ENCODE measurements at regions not wholly inside any gene's neighbourhood (a gene's known extent, or its start where the extent isn't known, plus 50 kb on each side); places are given as distances from the start of the nearest gene placed in this dataset.
A peak's percentile ranks its signal among the peaks of the same experiment; 100 is the strongest.

DNA sequence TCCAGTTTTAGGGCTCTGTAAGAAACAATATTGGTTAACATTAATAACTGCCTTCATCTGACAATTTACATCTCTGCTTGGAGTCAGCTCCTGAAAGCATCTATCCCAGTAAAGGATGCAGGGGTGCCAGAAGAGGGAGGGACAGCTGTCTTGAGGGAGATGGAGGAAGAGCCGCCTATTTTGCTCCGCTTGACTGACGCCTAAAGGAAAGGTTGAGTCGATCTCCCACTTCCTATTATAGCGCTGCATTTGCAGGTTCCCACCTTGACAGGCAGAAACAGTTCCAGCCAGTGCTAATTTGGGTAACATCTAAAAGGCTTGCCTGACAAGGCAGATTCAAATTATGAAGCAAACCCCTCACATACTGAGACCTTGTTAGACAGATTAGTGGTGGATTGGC, 374.6 kb downstream of the SPATA31D1 start:
- H3K9me3 ChIP-seq (ENCODE audit: insufficient read depth, low read depth, low read length), result no peaks in the 10 kb centered on the region
- no peak overlapping the region for H3K27ac ChIP-seq (ENCODE audit: low read depth, low read length)
- no peak overlapping the region for H2BK5ac ChIP-seq (ENCODE audit: low read depth, low read length, poor library complexity)
- no peak overlapping the region for H3K4ac ChIP-seq (ENCODE audit: low read depth, low read length)
- H4K91ac ChIP-seq (ENCODE audit: low read depth, low read length), result no peak overlapping the region
- no CpG with 5 or more reads among the region's 5 CpGs for WGBS (ENCODE audit: extremely low coverage, insufficient coverage, insufficient read length)
- no peak overlapping the region for H4K12ac ChIP-seq (ENCODE audit: low read depth, low read length)
- no peaks in the 10 kb centered on the region for H3K79me1 ChIP-seq (ENCODE audit: low read length)
- H3K79me2 ChIP-seq (ENCODE audit: control insufficient read depth, insufficient read depth, low read length, poor library complexity), result no peaks in the 10 kb centered on the region
- H4K8ac ChIP-seq (ENCODE audit: low read depth, low read length), result no peak overlapping the region
- no peak overlapping the region for H2BK12ac ChIP-seq (ENCODE audit: low read length)
- no peak overlapping the region for H3K4me2 ChIP-seq (ENCODE audit: low read length)
- no peak overlapping the region for H3K9ac ChIP-seq (ENCODE audit: low read length)
- H3K36me3 ChIP-seq (ENCODE audit: control insufficient read depth in 1 of 2, insufficient read depth in 2 of 2, low read length in 2 of 2), result no peaks in the 10 kb centered on the region
- no peak for DNase-seq
- H2AFZ ChIP-seq (ENCODE audit: insufficient read depth, low read length, poor library complexity), result no peak overlapping the region
- peaks cover 0 to 2% of the 10 kb centered on the region in 2 experiments for H3K4me1 ChIP-seq (ENCODE audit: control insufficient read depth in 1 of 2, insufficient read depth in 2 of 2, low read length in 2 of 2)
- H2BK120ac ChIP-seq (ENCODE audit: insufficient read depth, low read length, poor library complexity), result no peak overlapping the region
- H3K4me3 ChIP-seq (ENCODE audit: low read depth, low read length), result no peak overlapping the region
- no peak overlapping the region for H2AK5ac ChIP-seq (ENCODE audit: low read length)
- no peaks in the 10 kb centered on the region for H3K27me3 ChIP-seq (ENCODE audit: insufficient read depth, low read length)
- H3K18ac ChIP-seq (ENCODE audit: low read length), result no peak overlapping the region
- H3K23ac ChIP-seq (ENCODE audit: low read length), result no peak overlapping the region
- H3K14ac ChIP-seq (ENCODE audit: low read length), result no peak overlapping the region

DNA sequence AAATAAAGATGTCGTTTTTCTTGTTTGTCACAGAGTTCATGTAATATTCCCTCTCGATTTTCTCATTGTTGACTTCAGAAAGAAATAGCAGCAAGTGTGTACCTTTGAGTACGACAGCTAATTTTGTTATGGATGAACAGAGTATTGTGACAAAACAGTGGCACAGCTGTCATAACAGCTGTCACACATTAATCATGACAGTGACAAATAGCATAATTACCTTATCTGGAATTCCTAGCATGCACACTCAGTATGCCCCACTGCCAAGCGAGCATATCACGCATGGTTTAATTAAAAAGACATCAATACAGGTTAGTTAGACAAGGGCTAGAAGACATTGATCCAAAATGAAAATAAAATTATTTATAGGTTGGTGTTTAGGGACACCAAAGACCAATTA, 375.1 kb downstream of the SPATA31D1 start:
- H3K4me3 ChIP-seq (ENCODE audit: low read depth, low read length), result no peak overlapping the region
- H3K9ac ChIP-seq (ENCODE audit: low read length), result no peak overlapping the region
- H4K12ac ChIP-seq (ENCODE audit: low read depth, low read length), result no peak overlapping the region
- H3K36me3 ChIP-seq (ENCODE audit: control insufficient read depth in 1 of 2, insufficient read depth in 2 of 2, low read length in 2 of 2), result no peaks in the 10 kb centered on the region
- no peak overlapping the region for H2AFZ ChIP-seq (ENCODE audit: insufficient read depth, low read length, poor library complexity)
- no peaks in the 10 kb centered on the region for H3K79me1 ChIP-seq (ENCODE audit: low read length)
- H3K27ac ChIP-seq (ENCODE audit: low read depth, low read length), result no peak overlapping the region
- no CpG with 5 or more reads among the region's 5 CpGs for WGBS (ENCODE audit: extremely low coverage, insufficient coverage, insufficient read length)
- H2BK5ac ChIP-seq (ENCODE audit: low read depth, low read length, poor library complexity), result no peak overlapping the region
- H3K4ac ChIP-seq (ENCODE audit: low read depth, low read length), result no peak overlapping the region
- no peaks in the 10 kb centered on the region for H3K9me3 ChIP-seq (ENCODE audit: insufficient read depth, low read depth, low read length)
- no peak overlapping the region for H2BK120ac ChIP-seq (ENCODE audit: insufficient read depth, low read length, poor library complexity)
- H3K23ac ChIP-seq (ENCODE audit: low read length), result no peak overlapping the region
- H4K91ac ChIP-seq (ENCODE audit: low read depth, low read length), result no peak overlapping the region
- no peaks in the 10 kb centered on the region for H3K27me3 ChIP-seq (ENCODE audit: insufficient read depth, low read length)
- DNase-seq, result peak in 1 of 2 donors; percentile 17
- no peak overlapping the region for H2AK5ac ChIP-seq (ENCODE audit: low read length)
- peaks cover 0 to 2% of the 10 kb centered on the region in 2 experiments for H3K4me1 ChIP-seq (ENCODE audit: control insufficient read depth in 1 of 2, insufficient read depth in 2 of 2, low read length in 2 of 2)
- H3K4me2 ChIP-seq (ENCODE audit: low read length), result no peak overlapping the region
- H3K18ac ChIP-seq (ENCODE audit: low read length), result no peak overlapping the region
- no peak overlapping the region for H4K8ac ChIP-seq (ENCODE audit: low read depth, low read length)
- H3K79me2 ChIP-seq (ENCODE audit: control insufficient read depth, insufficient read depth, low read length, poor library complexity), result no peaks in the 10 kb centered on the region
- no peak overlapping the region for H2BK12ac ChIP-seq (ENCODE audit: low read length)
- no peak overlapping the region for H3K14ac ChIP-seq (ENCODE audit: low read length)

GRCh38 chr9:82367016-82367415, 378.4 kb downstream of the SPATA31D1 start:
- no CpG with 5 or more reads among the region's 2 CpGs for WGBS (ENCODE audit: extremely low coverage, insufficient coverage, insufficient read length)
- H3K14ac ChIP-seq (ENCODE audit: low read length), result no peak overlapping the region
- no peak overlapping the region for H2BK120ac ChIP-seq (ENCODE audit: insufficient read depth, low read length, poor library complexity)
- no peak overlapping the region for H2BK5ac ChIP-seq (ENCODE audit: low read depth, low read length, poor library complexity)
- no peaks in the 10 kb centered on the region for H3K9me3 ChIP-seq (ENCODE audit: insufficient read depth, low read depth, low read length)
- peaks cover 0 to 2% of the 10 kb centered on the region in 2 experiments for H3K4me1 ChIP-seq (ENCODE audit: control insufficient read depth in 1 of 2, insufficient read depth in 2 of 2, low read length in 2 of 2)
- no peaks in the 10 kb centered on the region for H3K79me1 ChIP-seq (ENCODE audit: low read length)
- H3K23ac ChIP-seq (ENCODE audit: low read length), result no peak overlapping the region
- no peaks in the 10 kb centered on the region for H3K36me3 ChIP-seq (ENCODE audit: control insufficient read depth in 1 of 2, insufficient read depth in 2 of 2, low read length in 2 of 2)
- H4K91ac ChIP-seq (ENCODE audit: low read depth, low read length), result no peak overlapping the region
- H3K4me2 ChIP-seq (ENCODE audit: low read length), result no peak overlapping the region
- H3K27ac ChIP-seq (ENCODE audit: low read depth, low read length), result no peak overlapping the region
- H3K79me2 ChIP-seq (ENCODE audit: control insufficient read depth, insufficient read depth, low read length, poor library complexity), result no peaks in the 10 kb centered on the region
- no peak overlapping the region for H3K18ac ChIP-seq (ENCODE audit: low read length)
- no peaks in the 10 kb centered on the region for H3K27me3 ChIP-seq (ENCODE audit: insufficient read depth, low read length)
- H3K4me3 ChIP-seq (ENCODE audit: low read depth, low read length), result no peak overlapping the region
- no peak for DNase-seq
- H2BK12ac ChIP-seq (ENCODE audit: low read length), result no peak overlapping the region
- no peak overlapping the region for H2AFZ ChIP-seq (ENCODE audit: insufficient read depth, low read length, poor library complexity)
- no peak overlapping the region for H2AK5ac ChIP-seq (ENCODE audit: low read length)
- no peak overlapping the region for H3K9ac ChIP-seq (ENCODE audit: low read length)
- no peak overlapping the region for H3K4ac ChIP-seq (ENCODE audit: low read depth, low read length)
- H4K8ac ChIP-seq (ENCODE audit: low read depth, low read length), result no peak overlapping the region
- no peak overlapping the region for H4K12ac ChIP-seq (ENCODE audit: low read depth, low read length)

DNA sequence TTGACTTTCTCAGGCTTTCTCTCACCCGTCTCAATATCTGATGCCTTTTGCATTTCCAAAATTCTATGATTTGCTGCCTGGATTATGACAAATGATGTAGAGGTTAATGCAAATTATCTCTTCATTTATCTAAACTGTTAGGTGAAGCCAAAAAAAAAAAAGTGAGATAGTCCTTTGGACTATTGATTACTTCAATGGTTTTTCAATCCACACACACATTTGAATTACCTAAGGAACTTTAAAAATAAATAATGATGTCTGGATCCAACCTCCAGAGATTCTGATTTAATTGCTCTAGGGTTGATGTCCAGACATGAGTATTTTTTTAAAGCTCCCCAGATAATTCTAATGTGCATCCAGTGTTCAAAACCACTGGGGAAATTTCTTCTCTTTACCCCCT, 379.4 kb downstream of the SPATA31D1 start:
- no peak overlapping the region for H4K91ac ChIP-seq (ENCODE audit: low read depth, low read length)
- no peaks in the 10 kb centered on the region for H3K9me3 ChIP-seq (ENCODE audit: insufficient read depth, low read depth, low read length)
- H3K79me2 ChIP-seq (ENCODE audit: control insufficient read depth, insufficient read depth, low read length, poor library complexity), result no peaks in the 10 kb centered on the region
- no peak overlapping the region for H3K14ac ChIP-seq (ENCODE audit: low read length)
- H2AFZ ChIP-seq (ENCODE audit: insufficient read depth, low read length, poor library complexity), result no peak overlapping the region
- no CpG with 5 or more reads among the region's 1 CpG for WGBS (ENCODE audit: extremely low coverage, insufficient coverage, insufficient read length)
- no peak overlapping the region for H4K12ac ChIP-seq (ENCODE audit: low read depth, low read length)
- H3K4ac ChIP-seq (ENCODE audit: low read depth, low read length), result no peak overlapping the region
- H2BK120ac ChIP-seq (ENCODE audit: insufficient read depth, low read length, poor library complexity), result no peak overlapping the region
- no peak overlapping the region for H3K4me2 ChIP-seq (ENCODE audit: low read length)
- no peak overlapping the region for H3K4me3 ChIP-seq (ENCODE audit: low read depth, low read length)
- DNase-seq, result no peak
- no peak overlapping the region for H3K23ac ChIP-seq (ENCODE audit: low read length)
- H3K27me3 ChIP-seq (ENCODE audit: insufficient read depth, low read length), result no peaks in the 10 kb centered on the region
- no peak overlapping the region for H2AK5ac ChIP-seq (ENCODE audit: low read length)
- no peak overlapping the region for H4K8ac ChIP-seq (ENCODE audit: low read depth, low read length)
- no peak overlapping the region for H3K18ac ChIP-seq (ENCODE audit: low read length)
- no peak overlapping the region for H3K9ac ChIP-seq (ENCODE audit: low read length)
- no peaks in the 10 kb centered on the region for H3K36me3 ChIP-seq (ENCODE audit: control insufficient read depth in 1 of 2, insufficient read depth in 2 of 2, low read length in 2 of 2)
- no peak overlapping the region for H3K27ac ChIP-seq (ENCODE audit: low read depth, low read length)
- H2BK5ac ChIP-seq (ENCODE audit: low read depth, low read length, poor library complexity), result no peak overlapping the region
- no peaks in the 10 kb centered on the region for H3K79me1 ChIP-seq (ENCODE audit: low read length)
- peaks cover 0 to 2% of the 10 kb centered on the region in 2 experiments for H3K4me1 ChIP-seq (ENCODE audit: control insufficient read depth in 1 of 2, insufficient read depth in 2 of 2, low read length in 2 of 2)
- H2BK12ac ChIP-seq (ENCODE audit: low read length), result no peak overlapping the region

Data from trophoblast cell (in vitro differentiated cells and primary cell).